HL-60 (cell line): ENCODE measurements at regions not wholly inside any gene's neighbourhood (a gene's known extent, or its start where the extent isn't known, plus 50 kb on each side); places are given as distances from the start of the nearest gene placed in this dataset.

Experiments
- DNase-seq, 2 experiments: peaks; one replicate each; pipeline ENCODE4 v3.0.0-alpha.2; 2010 to 2020; ENCODE audit warnings: low read depth in 1 of 2, low spot score in 1 of 2
- H3K27ac ChIP-seq: fragments of 250-450 bp; sonication (Bioruptor Pico); replicated peaks from 2 replicates; pipeline ENCODE4 v1.5.1; 2020; ENCODE audit warnings: mild to moderate bottlenecking, moderate library complexity
- H3K27me3 ChIP-seq: fragments of 250-450 bp; sonication (Bioruptor Pico); 2 replicates; pipeline ENCODE4 v1.5.1; 2021; ENCODE audit warnings: mild to moderate bottlenecking, moderate library complexity; ENCODE audit not compliant: insufficient read depth, poor library complexity, severe bottlenecking
- H3K4me3 ChIP-seq: replicated peaks from 2 replicates; pipeline ENCODE4 v1.5.1; 2011; ENCODE audit warnings: mild to moderate bottlenecking, control low read depth, low read length; ENCODE audit not compliant: insufficient read depth
- CTCF ChIP-seq: IDR thresholded peaks from one replicate; pipeline ENCODE4 v1.5.1; 2011; ENCODE audit warnings: low read length, control low read depth, inconsistent platforms; ENCODE audit not compliant: insufficient read depth
- GABPA ChIP-seq: IDR thresholded peaks from 2 replicates; pipeline ENCODE4 v1.6.1; 2012; ENCODE audit warnings: low read depth
- POLR2AphosphoS5 ChIP-seq: IDR thresholded peaks from 2 replicates; pipeline ENCODE4 v1.6.1; 2012; ENCODE audit warnings: low read depth
- REST ChIP-seq: IDR thresholded peaks from 2 replicates; pipeline ENCODE4 v1.6.1; 2012; ENCODE audit warnings: low read depth; ENCODE audit not compliant: insufficient replicate concordance
- SPI1 ChIP-seq: IDR thresholded peaks from 2 replicates; pipeline ENCODE4 v1.6.1; 2012; ENCODE audit warnings: low read depth, mild to moderate bottlenecking, borderline replicate concordance

GRCh38 chr15:39403640-39404117 is 177.2 kb upstream of the THBS1 start:
- no peak overlapping the region for H3K27ac ChIP-seq

GRCh38 chr15:39404767-39405181 is 176.1 kb upstream of the THBS1 start:
- no peak for DNase-seq
- TF ChIP-seq SPI1 (no peak), GABPA (no peak), POLR2AphosphoS5 (no peak), REST (no peak), CTCF (no peak)
- H3K27me3 ChIP-seq = no peaks in the 10 kb centered on the region
- H3K27ac ChIP-seq = no peak overlapping the region
- no peak overlapping the region for H3K4me3 ChIP-seq

More at GRCh38 chr15:39403640-39404117, 177.2 kb upstream of the THBS1 start:
- Histone ChIP-seq H3K4me3 (no peak overlapping the region), H3K27me3 (no peaks in the 10 kb centered on the region)
- TF ChIP-seq CTCF = no peak
- no peak for TF ChIP-seq SPI1
- DNase-seq = no peak

GRCh38 chr15:39406485-39406884 is 174.4 kb upstream of the THBS1 start:
- Histone ChIP-seq H3K27ac (no peak overlapping the region), H3K27me3 (no peaks in the 10 kb centered on the region), H3K4me3 (no peak overlapping the region)
- no peak for DNase-seq
- TF ChIP-seq REST (no peak), CTCF (no peak), SPI1 (no peak), GABPA (no peak), POLR2AphosphoS5 (no peak)

GRCh38 chr15:39407116-39407515 is 173.8 kb upstream of the THBS1 start:
- no peak for DNase-seq
- no peak overlapping the region for H3K27ac ChIP-seq
- no peaks in the 10 kb centered on the region for H3K27me3 ChIP-seq
- no peak overlapping the region for H3K4me3 ChIP-seq
- TF ChIP-seq POLR2AphosphoS5 = no peak
- TF ChIP-seq CTCF = no peak
- TF ChIP-seq SPI1 = no peak
- TF ChIP-seq REST = no peak
- no peak for TF ChIP-seq GABPA
